HG03175 (cell line): ENCODE measurements at regions not wholly inside any gene's neighbourhood (a gene's known extent, or its start where the extent isn't known, plus 50 kb on each side); places are given as distances from the start of the nearest gene placed in this dataset.

Experiments
- ATAC-seq: cut with Tn5 transposase; IDR thresholded peaks from one replicate; pipeline ENCODE4 v1.9.1; 2021; ENCODE audit warnings: mild to moderate bottlenecking, moderate library complexity; ENCODE audit not compliant: unreplicated experiment

DNA sequence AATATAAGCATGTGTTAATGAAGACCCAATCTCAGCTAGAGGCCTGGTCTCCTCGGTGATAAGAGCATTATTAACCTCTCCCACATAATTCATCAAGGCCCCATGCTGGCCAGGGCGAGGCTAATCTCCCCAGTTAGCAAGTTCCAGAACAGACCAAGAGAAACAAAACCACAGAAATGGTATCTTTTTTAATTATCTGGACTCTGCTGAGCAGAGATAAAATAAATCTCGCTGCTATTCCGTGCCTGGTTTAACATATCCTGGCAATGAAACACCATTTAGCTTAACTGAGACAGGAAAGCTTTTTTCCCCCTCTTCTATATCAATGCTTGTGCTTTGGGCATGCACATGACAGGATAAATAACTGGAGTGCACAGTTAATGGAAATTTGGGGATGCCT is 72.5 kb upstream of the ARHGEF3 start:
- no peak for ATAC-seq

GRCh38 chr3:56870436-56870835 is 68.7 kb upstream of the ARHGEF3 start:
- no peak for ATAC-seq

DNA sequence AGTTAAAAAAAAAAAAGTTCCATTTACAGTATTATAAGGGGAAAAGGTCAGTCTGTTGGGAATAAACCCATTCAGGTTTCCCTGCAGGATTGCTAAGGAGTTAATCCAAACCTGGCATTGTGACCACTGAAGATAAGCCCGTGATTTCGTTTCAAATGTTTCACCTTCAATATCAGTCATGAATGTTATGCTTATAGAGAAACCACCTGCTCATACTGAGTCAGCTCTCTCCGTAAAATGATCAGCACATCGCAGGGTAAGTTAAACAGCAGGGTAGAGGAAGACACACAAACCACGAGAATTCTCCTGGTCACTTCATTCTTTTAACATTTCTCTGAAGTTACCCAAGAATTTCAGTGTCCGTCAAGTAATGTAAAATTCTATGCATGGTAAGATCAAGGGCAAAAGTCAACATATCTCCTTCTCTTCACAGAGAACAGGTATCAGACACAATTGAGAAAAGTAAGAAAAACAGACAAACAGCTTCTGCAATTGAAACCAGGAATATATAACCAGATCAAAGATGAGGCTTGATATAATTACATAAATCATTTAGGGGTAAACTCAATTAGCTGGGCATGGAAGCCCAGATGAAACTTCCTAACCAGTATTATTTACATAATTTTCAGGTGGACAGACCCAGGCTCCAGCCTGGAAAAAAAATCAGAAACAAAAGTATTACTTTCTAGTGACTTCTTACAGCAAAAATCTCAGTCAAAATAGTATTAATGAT is 67.6 kb upstream of the ARHGEF3 start:
- no peak for ATAC-seq

DNA sequence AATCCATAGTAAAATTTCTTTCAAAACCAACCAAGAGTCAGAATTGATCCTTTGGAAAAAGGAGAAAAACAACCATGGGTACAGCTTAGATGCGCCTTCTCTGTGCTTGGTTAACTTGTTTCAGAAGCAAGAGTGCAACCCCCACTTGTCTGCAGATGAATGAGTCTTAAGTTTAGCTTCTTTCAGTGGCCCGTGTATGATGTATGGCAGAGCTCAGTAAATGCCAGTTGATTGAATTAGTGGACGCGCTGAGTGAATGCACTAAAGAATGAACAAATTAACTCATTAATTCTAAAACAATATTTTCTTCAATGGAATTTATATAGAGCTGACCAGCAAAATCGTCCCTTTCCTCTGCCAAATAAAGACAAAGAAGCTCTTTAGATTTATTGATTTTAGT is 67.0 kb upstream of the ARHGEF3 start:
- no peak for ATAC-seq

GRCh38 chr3:56867671-56868070 is 65.9 kb upstream of the ARHGEF3 start:
- ATAC-seq = no peak

DNA sequence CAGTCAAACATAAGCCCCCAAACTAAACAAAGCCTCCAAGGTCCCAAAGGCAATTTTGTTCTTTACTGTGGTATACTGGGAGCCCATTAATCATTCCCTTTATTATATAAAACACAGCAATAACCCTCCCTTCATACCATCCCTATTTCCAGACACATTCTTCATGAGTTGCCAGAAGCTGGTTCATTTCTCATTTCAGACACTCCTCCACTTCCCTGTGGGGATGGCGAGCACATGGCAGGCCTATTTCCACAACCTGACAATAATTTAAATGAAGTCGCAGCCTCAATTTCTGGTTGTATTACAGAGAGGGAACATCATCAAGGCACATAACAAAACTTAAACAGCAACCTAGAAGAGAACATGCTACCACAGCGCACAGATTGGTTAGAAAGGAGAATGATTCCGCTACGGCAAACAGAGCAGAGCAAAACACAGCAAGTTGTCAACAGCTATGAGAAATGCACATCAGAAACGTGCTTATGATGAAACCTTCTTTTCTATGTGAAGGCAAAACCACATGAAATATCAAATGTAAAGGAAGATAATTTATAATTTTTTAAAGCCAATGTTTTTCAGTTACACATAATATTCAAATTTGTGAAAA is 63.3 kb upstream of the ARHGEF3 start:
- ATAC-seq = no peak

DNA sequence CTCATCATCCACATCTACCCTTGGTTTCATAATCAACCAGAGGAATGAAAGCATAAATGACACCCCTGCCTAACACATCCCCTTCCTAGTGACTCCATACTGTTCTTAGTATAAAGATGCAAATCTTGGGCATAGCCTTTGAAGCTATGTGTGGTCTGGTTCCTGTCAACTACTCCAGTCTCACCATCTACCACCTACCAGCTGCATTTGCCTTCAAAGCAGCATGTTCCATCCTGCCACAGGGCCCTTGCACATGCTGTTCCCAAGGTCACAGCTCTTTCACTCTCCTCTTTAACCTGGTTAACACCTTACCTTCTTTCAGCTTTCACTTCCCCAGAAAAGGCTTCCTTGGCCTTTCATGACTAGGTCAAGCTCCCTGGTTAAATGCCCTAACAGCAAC is 62.3 kb upstream of the ARHGEF3 start:
- ATAC-seq = peak; percentile 63

DNA sequence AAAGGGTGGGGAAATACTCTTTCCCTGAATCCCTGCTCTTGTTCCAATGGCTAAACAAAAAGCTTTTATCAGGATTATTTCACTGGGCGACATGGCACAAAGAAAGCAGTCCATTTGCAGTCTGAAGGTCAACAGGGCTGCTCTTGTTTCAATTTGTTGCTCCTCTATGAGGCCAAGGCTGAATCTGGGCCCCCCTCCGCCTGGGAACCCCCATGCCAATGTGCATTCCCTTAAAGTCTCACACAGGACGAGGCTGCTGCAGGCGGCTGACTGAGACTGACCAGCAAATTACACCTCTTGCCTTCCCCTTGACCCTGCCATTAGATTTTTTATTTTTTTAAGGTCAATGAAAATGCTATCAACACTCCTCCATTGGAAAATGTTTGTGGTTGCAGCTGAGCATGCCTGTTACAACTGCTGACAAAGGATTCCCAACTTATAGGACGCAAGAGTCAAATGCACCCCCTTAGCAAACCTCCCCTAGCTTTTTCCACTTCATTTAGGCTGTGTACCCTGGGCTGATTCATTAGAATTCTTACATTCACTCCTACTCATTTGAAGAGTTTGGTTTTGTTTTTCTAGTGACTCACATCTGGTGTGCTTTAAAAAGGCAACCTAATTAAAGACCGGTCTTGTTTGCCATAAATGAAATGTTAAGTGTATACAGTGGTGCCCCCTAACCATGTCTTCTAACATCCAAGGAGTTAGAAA is 60.8 kb upstream of the ARHGEF3 start:
- no peak for ATAC-seq

- no peak for ATAC-seq
These were observed 59.8 kb upstream of the ARHGEF3 start for GRCh38 chr3:56861511-56861910.

DNA sequence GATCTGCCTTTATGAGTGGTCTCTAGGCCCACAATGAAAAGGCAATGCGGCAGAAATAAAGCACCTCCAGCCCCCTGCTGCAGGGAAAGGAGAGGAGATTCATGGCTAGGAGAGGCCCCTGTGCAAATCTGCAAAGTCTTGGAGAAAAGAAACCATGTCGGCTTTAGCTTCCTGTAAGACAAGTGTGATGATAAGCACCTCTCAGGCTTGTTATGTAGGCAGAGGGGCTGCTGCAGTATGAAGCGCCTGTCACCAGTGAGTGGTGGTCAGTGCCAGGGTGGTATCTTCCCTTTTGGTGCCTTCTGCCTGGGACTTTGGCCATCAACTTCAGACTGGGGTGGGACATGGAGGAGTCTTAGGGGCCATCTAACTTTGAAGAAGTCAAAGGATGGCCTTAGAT is 59.2 kb upstream of the ARHGEF3 start:
- no peak for ATAC-seq

- ATAC-seq = no peak
These were observed 58.6 kb upstream of the ARHGEF3 start for GRCh38 chr3:56860351-56860750.

- no peak for ATAC-seq
These were observed 56.6 kb upstream of the ARHGEF3 start for GRCh38 chr3:56858331-56858730.

DNA sequence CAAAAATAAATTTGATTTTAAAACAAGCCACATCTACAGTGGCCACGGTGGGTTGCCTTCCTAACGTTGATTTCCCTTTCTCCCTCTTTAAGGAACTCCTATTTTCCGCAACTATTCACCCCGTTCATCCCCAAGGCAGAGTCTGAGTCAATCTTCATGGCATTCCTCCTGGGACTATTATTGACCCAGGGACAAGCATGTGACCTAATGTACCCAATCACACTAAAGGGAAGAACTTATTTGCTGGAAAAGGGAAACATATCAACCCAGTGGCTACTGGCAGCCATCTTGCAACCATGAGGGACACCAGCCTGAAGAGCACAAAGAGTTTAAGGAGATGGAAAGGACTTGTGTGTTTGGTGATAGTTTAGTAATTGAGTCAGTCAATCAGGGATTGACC is 55.4 kb upstream of the ARHGEF3 start:
- no peak for ATAC-seq

- ATAC-seq = no peak
These were observed 55.0 kb upstream of the ARHGEF3 start for GRCh38 chr3:56856752-56857151.

DNA sequence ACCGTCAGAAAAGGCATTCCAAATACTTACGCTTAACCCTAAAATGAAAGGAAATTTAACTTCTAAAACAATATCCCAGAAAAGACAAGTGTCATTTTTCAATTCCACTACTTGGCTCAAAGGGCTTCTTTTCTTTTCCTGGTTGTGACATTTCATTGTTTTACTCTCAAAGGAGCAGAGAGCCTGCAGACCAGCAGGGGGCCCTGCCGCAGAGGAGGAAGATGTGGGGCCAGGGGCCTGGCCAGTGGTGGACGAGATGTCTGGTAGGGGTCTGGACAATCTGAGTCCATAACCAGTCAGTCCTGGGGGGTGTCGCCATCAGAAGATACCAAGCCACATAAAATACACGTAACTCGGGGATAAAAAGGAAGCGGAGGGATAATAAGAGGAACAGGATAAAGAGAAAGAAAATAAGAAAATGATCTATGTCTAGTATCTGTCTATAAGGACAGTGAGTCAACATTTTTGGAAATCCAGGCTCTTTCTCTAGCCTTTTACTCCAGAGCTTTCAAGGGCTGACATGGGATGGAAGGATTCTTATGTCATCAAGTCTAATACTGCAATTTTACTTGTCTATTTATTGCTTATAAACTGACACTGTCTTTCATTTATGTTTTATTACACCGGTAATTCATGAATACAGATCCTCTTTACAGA is 54.2 kb upstream of the ARHGEF3 start:
- no peak for ATAC-seq

- ATAC-seq = no peak
These were observed 53.3 kb upstream of the ARHGEF3 start for GRCh38 chr3:56854856-56855611.

- no peak for ATAC-seq
These were observed 50.5 kb upstream of the ARHGEF3 start for GRCh38 chr3:56851966-56852884.
